BJ (cell line): ENCODE measurements at regions not wholly inside any gene's neighbourhood (a gene's known extent, or its start where the extent isn't known, plus 50 kb on each side); places are given as distances from the start of the nearest gene placed in this dataset.

ENCODE experiments used
- CTCF ChIA-PET: fragments of 350-600 bp; formaldehyde crosslinking; extraction: SDS; loops from one replicate; lab custom pipeline; 2021; ENCODE audit warnings: antibody characterized with exemption, inconsistent platforms; lab: Yijun Ruan, JAX
- POLR2A ChIA-PET: fragments of 300-600 bp; sonication (Branson Sonifier 250); formaldehyde crosslinking; extraction: SDS; loops from one replicate; lab custom pipeline; 2021; ENCODE audit warnings: antibody characterized with exemption; lab: Charles Lee
- DNase-seq: peaks from one replicate; pipeline ENCODE4 v3.0.0-alpha.2; 2011; ENCODE audit warnings: low read depth
- H3K27me3 ChIP-seq: 2 replicates; pipeline ENCODE4 v1.6.0; 2011; ENCODE audit warnings: low read length; ENCODE audit not compliant: control insufficient read depth, insufficient read depth
- H3K36me3 ChIP-seq: 2 replicates; pipeline ENCODE4 v1.5.1; 2011; ENCODE audit warnings: low read length; ENCODE audit not compliant: control insufficient read depth, insufficient read depth
- H3K4me3 ChIP-seq: 2 replicates; pipeline ENCODE4 v1.5.1; 2011; ENCODE audit warnings: low read depth, mild to moderate bottlenecking, control low read depth, low read length
- CTCF ChIP-seq: IDR thresholded peaks from 2 replicates; pipeline ENCODE4 v1.5.1; 2011; ENCODE audit warnings: low read depth, mild to moderate bottlenecking, control low read depth, inconsistent platforms, low read length, moderate library complexity; ENCODE audit not compliant: insufficient read depth

GRCh38 chr6:2376429-2377355 is 131.3 kb upstream of the GMDS start:
- Histone ChIP-seq H3K4me3 (no peak overlapping the region), H3K36me3 (no peaks in the 10 kb centered on the region), H3K27me3 (no peaks in the 10 kb centered on the region)
- CTCF ChIA-PET = interaction anchor here (0.6 to 1.0 kb wide), 2 partner anchors 23 to 1677 kb away, joined by 3 to 5 read pairs; no protein-coding TSS in a partner anchor
- POLR2A ChIA-PET = interaction anchor here (0.6 kb wide), 1 partner anchor 29 kb away, joined by 3 read pairs; no protein-coding TSS in a partner anchor
- DNase-seq = peak; percentile 88
- no peak for TF ChIP-seq CTCF

GRCh38 chr6:2375443-2375842 is 130.0 kb upstream of the GMDS start:
- Histone ChIP-seq H3K27me3 (no peaks in the 10 kb centered on the region), H3K4me3 (no peak overlapping the region), H3K36me3 (no peaks in the 10 kb centered on the region)
- ChIA-PET POLR2A (no interaction called here), CTCF (no interaction called here)
- no peak for TF ChIP-seq CTCF
- DNase-seq = no peak

- H3K27me3 ChIP-seq = no peaks in the 10 kb centered on the region
- no peak for TF ChIP-seq CTCF
- DNase-seq = no peak
- CTCF ChIA-PET = interaction anchor here (0.9 kb wide), 1 partner anchor 16 kb away, joined by 3 read pairs; no protein-coding TSS in a partner anchor
- H3K4me3 ChIP-seq = no peak overlapping the region
- no peaks in the 10 kb centered on the region for H3K36me3 ChIP-seq
- POLR2A ChIA-PET = no interaction called here
Observed at GRCh38 chr6:2369606-2370005, 124.2 kb upstream of the GMDS start.

GRCh38 chr6:2363211-2363610 is 117.8 kb upstream of the GMDS start:
- Histone ChIP-seq H3K27me3 (no peaks in the 10 kb centered on the region), H3K4me3 (no peak overlapping the region), H3K36me3 (no peaks in the 10 kb centered on the region)
- no peak for DNase-seq
- TF ChIP-seq CTCF = no peak
- CTCF ChIA-PET = interaction anchor here (0.8 to 1.4 kb wide), 2 partner anchors 9 to 271 kb away, joined by 3 to 4 read pairs; no protein-coding TSS in a partner anchor
- POLR2A ChIA-PET = no interaction called here

- Histone ChIP-seq H3K4me3 (no peak overlapping the region), H3K36me3 (no peaks in the 10 kb centered on the region), H3K27me3 (no peaks in the 10 kb centered on the region)
- no peak for DNase-seq
- CTCF ChIA-PET = interaction anchor here (1.0 kb wide), 1 partner anchor 34 kb away, joined by 3 read pairs; no protein-coding TSS in a partner anchor
- TF ChIP-seq CTCF = no peak
- POLR2A ChIA-PET = no interaction called here
Observed at GRCh38 chr6:2361195-2361594, 115.8 kb upstream of the GMDS start.
